ENCODE measurements at regions not wholly inside any gene's neighbourhood (a gene's known extent, or its start where the extent isn't known, plus 50 kb on each side); places are given as distances from the start of the nearest gene placed in this dataset.

- peak; percentile 44 for TF ChIP-seq CTCF (IDR thresholded peaks at IDR 0.05; ENCODE audit: low read depth, low read length)
- no peaks in the 10 kb centered on the region for H3K27me3 ChIP-seq
- no peaks in the 10 kb centered on the region for H3K36me3 ChIP-seq
- H3K9me3 ChIP-seq = no peaks in the 10 kb centered on the region; the same call in 1 of the 2 replicates
- no peak for DNase-seq
- H3K4me1 ChIP-seq = peaks cover 3% of the 10 kb centered on the region; the same call in 1 of the 2 replicates
- no peak overlapping the region for H3K4me3 ChIP-seq (ENCODE audit: low read depth, low read length)
Measured at GRCh38 chr4:173827707-173828106, 297.7 kb upstream of the HAND2 start.

- no peaks in the 10 kb centered on the region for H3K36me3 ChIP-seq
- no peaks in the 10 kb centered on the region for H3K27me3 ChIP-seq
- H3K4me3 ChIP-seq (ENCODE audit: low read depth, low read length) = no peak overlapping the region
- peaks cover 5% of the 10 kb centered on the region for H3K4me1 ChIP-seq
- TF ChIP-seq CTCF (IDR thresholded peaks at IDR 0.05; ENCODE audit: low read depth, low read length) = no peak
- no peaks in the 10 kb centered on the region; the same call in 1 of the 2 replicates for H3K9me3 ChIP-seq
- no peak for DNase-seq
Measured at GRCh38 chr4:173821876-173822275, 291.8 kb upstream of the HAND2 start.

- no peak for TF ChIP-seq CTCF (IDR thresholded peaks at IDR 0.05; ENCODE audit: low read depth, low read length)
- Histone ChIP-seq H3K27me3 (no peaks in the 10 kb centered on the region), H3K9me3 (no peaks in the 10 kb centered on the region; the same call in 1 of the 2 replicates), H3K4me3 (ENCODE audit: low read depth, low read length) (no peak overlapping the region), H3K36me3 (peaks cover 2% of the 10 kb centered on the region; the same call in 1 of the 2 replicates), H3K4me1 (peaks cover 5% of the 10 kb centered on the region)
- DNase-seq = no peak
Measured at GRCh38 chr4:173821036-173821435, 291.0 kb upstream of the HAND2 start.

- TF ChIP-seq CTCF (IDR thresholded peaks at IDR 0.05; ENCODE audit: low read depth, low read length) = no peak
- no peak overlapping the region for H3K4me3 ChIP-seq (ENCODE audit: low read depth, low read length)
- DNase-seq = no peak
- no peaks in the 10 kb centered on the region for H3K27me3 ChIP-seq
- no peaks in the 10 kb centered on the region for H3K36me3 ChIP-seq
- no peaks in the 10 kb centered on the region for H3K9me3 ChIP-seq
- peaks cover 14% of the 10 kb centered on the region for H3K4me1 ChIP-seq
Measured at GRCh38 chr4:173807347-173807746, 277.3 kb upstream of the HAND2 start.

- Histone ChIP-seq H3K4me1 (peaks cover 17% of the 10 kb centered on the region), H3K36me3 (no peaks in the 10 kb centered on the region), H3K4me3 (ENCODE audit: low read depth, low read length) (no peak overlapping the region), H3K9me3 (no peaks in the 10 kb centered on the region), H3K27me3 (no peaks in the 10 kb centered on the region)
- DNase-seq = no peak
- TF ChIP-seq CTCF (IDR thresholded peaks at IDR 0.05; ENCODE audit: low read depth, low read length) = no peak
Measured at GRCh38 chr4:173805884-173806283, 275.9 kb upstream of the HAND2 start.

- no peaks in the 10 kb centered on the region for H3K36me3 ChIP-seq
- no peak for DNase-seq
- H3K4me1 ChIP-seq = peaks cover 17% of the 10 kb centered on the region
- no peaks in the 10 kb centered on the region for H3K9me3 ChIP-seq
- TF ChIP-seq CTCF (IDR thresholded peaks at IDR 0.05; ENCODE audit: low read depth, low read length) = no peak
- H3K4me3 ChIP-seq (ENCODE audit: low read depth, low read length) = no peak overlapping the region
- H3K27me3 ChIP-seq = no peaks in the 10 kb centered on the region
Measured at GRCh38 chr4:173802662-173803022, 272.6 kb upstream of the HAND2 start.

Data from BE2C (cell line).